Stomach (tissue), 4 donors: ENCODE measurements at regions not wholly inside any gene's neighbourhood (a gene's known extent, or its start where the extent isn't known, plus 50 kb on each side); places are given as distances from the start of the nearest gene placed in this dataset.

ENCODE experiments used
- CTCF ChIP-seq, 7 experiments: fragments of 450-650 bp in 4 of 7; fragments of 200-600 bp in 3 of 7; sonication (generic) in 3 of 7; IDR thresholded peaks; one replicate each; pipeline ENCODE4 v1.5.1; 2016 to 2019; ENCODE audit warnings: antibody characterized with exemption in 7 of 7, control low read depth in 2 of 7, mild to moderate bottlenecking in 1 of 7
- EP300 ChIP-seq: sonication (generic); formaldehyde crosslinking; IDR thresholded peaks from one replicate; pipeline ENCODE4 v1.6.1; 2017; ENCODE audit warnings: antibody characterized with exemption
- POLR2A ChIP-seq, 4 donors: fragments of 450-650 bp; IDR thresholded peaks; one replicate each; pipeline ENCODE4 v1.6.1; 2016; ENCODE audit warnings: antibody characterized with exemption in 4 of 4, control low read depth in 2 of 4, mild to moderate bottlenecking in 1 of 4, moderate library complexity in 1 of 4

- TF ChIP-seq CTCF (IDR thresholded peaks at IDR 0.05) (no peak), POLR2A (IDR thresholded peaks at IDR 0.05) (no peak), EP300 (no peak)
Measured at GRCh38 chr12:17665839-17666238, 424.2 kb downstream of the RERGL start.
